IPS-NIHi7 (cell line): ENCODE measurements at regions not wholly inside any gene's neighbourhood (a gene's known extent, or its start where the extent isn't known, plus 50 kb on each side); places are given as distances from the start of the nearest gene placed in this dataset.

Source experiments
- DNase-seq: peaks from one replicate; pipeline ENCODE4 v3.0.0; 2012; ENCODE audit warnings: mixed read lengths; ENCODE audit errors: extremely low spot score

- no peak for DNase-seq
These were observed 664.0 kb downstream of the TLE4 start for GRCh38 chr9:80235752-80236151.

GRCh38 chr9:80233906-80234305, 662.1 kb downstream of the TLE4 start:
- DNase-seq = no peak

GRCh38 chr9:80233102-80233843, 661.5 kb downstream of the TLE4 start:
- DNase-seq = no peak

GRCh38 chr9:80231318-80232236, 659.8 kb downstream of the TLE4 start:
- no peak for DNase-seq

- DNase-seq = no peak
These were observed 652.1 kb downstream of the TLE4 start for GRCh38 chr9:80223897-80224296.

GRCh38 chr9:80222466-80223169, 650.9 kb downstream of the TLE4 start:
- DNase-seq = no peak

- no peak for DNase-seq
These were observed 646.6 kb downstream of the TLE4 start for GRCh38 chr9:80218328-80218727.

- DNase-seq = no peak
These were observed 641.8 kb downstream of the TLE4 start for GRCh38 chr9:80213613-80214012.

GRCh38 chr9:80208696-80209095, 636.9 kb downstream of the TLE4 start:
- no peak for DNase-seq

GRCh38 chr9:80204054-80204453, 632.3 kb downstream of the TLE4 start:
- DNase-seq = no peak

- no peak for DNase-seq
These were observed 625.9 kb downstream of the TLE4 start for GRCh38 chr9:80197661-80198060.

GRCh38 chr9:80191108-80191507, 619.3 kb downstream of the TLE4 start:
- no peak for DNase-seq

GRCh38 chr9:80188579-80188978, 616.8 kb downstream of the TLE4 start:
- DNase-seq = no peak

GRCh38 chr9:80185112-80185738, 613.5 kb downstream of the TLE4 start:
- no peak for DNase-seq

- DNase-seq = no peak
These were observed 606.2 kb downstream of the TLE4 start for GRCh38 chr9:80177949-80178480.

GRCh38 chr9:80175286-80176150, 603.8 kb downstream of the TLE4 start:
- no peak for DNase-seq

- no peak for DNase-seq
These were observed 592.1 kb downstream of the TLE4 start for GRCh38 chr9:80163889-80164288.

GRCh38 chr9:80158554-80159170, 586.9 kb downstream of the TLE4 start:
- DNase-seq = no peak

GRCh38 chr9:80158131-80158530, 586.4 kb downstream of the TLE4 start:
- no peak for DNase-seq

- no peak for DNase-seq
These were observed 585.8 kb downstream of the TLE4 start for GRCh38 chr9:80157561-80157983.
